Endothelial cell of umbilical vein (primary cell): ENCODE measurements at regions not wholly inside any gene's neighbourhood (a gene's known extent, or its start where the extent isn't known, plus 50 kb on each side); places are given as distances from the start of the nearest gene placed in this dataset.
A peak's percentile ranks its signal among the peaks of the same experiment; 100 is the strongest.

Experiments used
- BruUV-seq: library from RNA; stranded (reverse); fragments of 400-500 nt; replicated peaks from 2 replicates; lab custom pipeline; 2021; lab: Mats Ljungman, UMichigan
- CTCF ChIA-PET: fragments of 300-600, 350-600 bp; sonication (Branson Sonifier 250); formaldehyde crosslinking; loops from one replicate; lab custom pipeline; 2021; ENCODE audit warnings: antibody characterized with exemption, inconsistent platforms; lab: Charles Lee
- POLR2A ChIA-PET: fragments of 300-600, 350-600 bp; sonication (Branson Sonifier 250); formaldehyde crosslinking; loops from one replicate; lab custom pipeline; 2021; ENCODE audit warnings: antibody characterized with exemption, inconsistent platforms; lab: Charles Lee
- DNase-seq: peaks from one replicate; pipeline ENCODE4 v3.0.0-alpha.2; 2011; ENCODE audit warnings: low read depth, low spot score
- FAIRE-seq: peaks from 2 replicates; lab custom pipeline; 2011; peaks lifted over from hg19 to GRCh38; lab: Jason Lieb, UNC
- H2AFZ ChIP-seq: 2 replicates; pipeline ENCODE4 v1.6.0; 2012; ENCODE audit warnings: low read depth, low read length, control low read depth, inconsistent platforms
- H3K27ac ChIP-seq: 2 replicates; pipeline ENCODE4 v1.5.1; 2011; ENCODE audit warnings: low read depth, mild to moderate bottlenecking, control low read depth, low read length, moderate library complexity; ENCODE audit not compliant: insufficient read depth
- H3K27me3 ChIP-seq, 2 experiments: 2 replicates each; pipeline versions ENCODE4 v1.6.0 to v1.6.1; 2011; ENCODE audit warnings: low read length in 2 of 2, mixed read lengths in 1 of 2; ENCODE audit not compliant: control insufficient read depth in 2 of 2, insufficient read depth in 2 of 2
- H3K36me3 ChIP-seq, 2 experiments: 2 replicates in 1 of 2; 3 replicates in 1 of 2; pipeline ENCODE4 v1.5.1; 2011; ENCODE audit warnings: low read length in 2 of 2, mild to moderate bottlenecking in 1 of 2, moderate library complexity in 1 of 2; ENCODE audit not compliant: control insufficient read depth in 2 of 2, insufficient read depth in 2 of 2; ENCODE audit errors: extremely low read depth in 1 of 2
- H3K4me1 ChIP-seq: 3 replicates; pipeline ENCODE4 v1.5.1; 2011; ENCODE audit warnings: mild to moderate bottlenecking, low read length; ENCODE audit not compliant: control insufficient read depth, insufficient read depth; ENCODE audit errors: extremely low read depth
- H3K4me2 ChIP-seq: 2 replicates; pipeline ENCODE4 v1.6.1; 2011; ENCODE audit warnings: low read length, control low read depth, mixed read lengths; ENCODE audit not compliant: insufficient read depth
- H3K4me3 ChIP-seq, 3 experiments: fragments of 200-600 bp in 1 of 3; sonication (generic), shearing (Covaris generic) in 1 of 3; replicated peaks in 1 of 3; 2 replicates each; pipeline ENCODE4 v1.5.1; 2011 to 2016; ENCODE audit warnings: control low read depth in 3 of 3, low read length in 3 of 3, mild to moderate bottlenecking in 2 of 3, inconsistent platforms in 1 of 3, low read depth in 1 of 3, moderate library complexity in 1 of 3; ENCODE audit not compliant: insufficient read depth in 1 of 3
- H3K79me2 ChIP-seq: 2 replicates; pipeline ENCODE4 v1.6.0; 2012; ENCODE audit warnings: low read length, inconsistent platforms; ENCODE audit not compliant: control insufficient read depth, insufficient read depth
- H3K9ac ChIP-seq: replicated peaks from 2 replicates; pipeline ENCODE3; 2011; ENCODE audit warnings: low read length, control low read depth; ENCODE audit not compliant: insufficient read depth; ENCODE audit errors: extremely low read depth
- H3K9me1 ChIP-seq: replicated peaks from 3 replicates; pipeline ENCODE4 v1.6.0; 2011; ENCODE audit warnings: mild to moderate bottlenecking, low read length; ENCODE audit not compliant: control insufficient read depth, insufficient read depth; ENCODE audit errors: extremely low read depth
- H3K9me3 ChIP-seq: replicated peaks from 2 replicates; pipeline ENCODE4 v1.5.1; 2012; ENCODE audit warnings: low read length, inconsistent platforms; ENCODE audit not compliant: control insufficient read depth, insufficient read depth
- H4K20me1 ChIP-seq: replicated peaks from 2 replicates; pipeline ENCODE3; 2011; ENCODE audit warnings: mild to moderate bottlenecking, low read length; ENCODE audit not compliant: control insufficient read depth, insufficient read depth; ENCODE audit errors: extremely low read depth
- GATA2 ChIP-seq: IDR thresholded peaks from 2 replicates; pipeline ENCODE4 v1.7.0; 2011; ENCODE audit warnings: low read depth, mild to moderate bottlenecking, moderate library complexity, mixed read lengths, low read length; ENCODE audit not compliant: insufficient read length, insufficient read depth
- MYC ChIP-seq: IDR thresholded peaks from one replicate; pipeline ENCODE4 v1.6.1; 2011; ENCODE audit warnings: mild to moderate bottlenecking, low read depth, low read length
- dilution Hi-C: fragments of 300-500 bp; cut with MboI; formaldehyde crosslinking; loops from one replicate; pipeline ENCODE4 v1.15.0; 2019; ENCODE audit warnings: low sequenced_read_pairs; ENCODE audit not compliant: extremely low pct_ligation_motif_present
- intact Hi-C: fragments of 100-400 bp; cut with micrococcal nuclease; formaldehyde crosslinking; loops from one replicate; pipeline ENCODE4 v1.10.0; 2022
- TF ChIP-seq, protein P1 (sequence below): IDR thresholded peaks from 2 replicates; pipeline ENCODE4 v1.6.1; 2011; ENCODE audit not compliant: insufficient read depth, insufficient read length
- TF ChIP-seq, protein P2 (sequence below), 2 donors: IDR thresholded peaks; 1 replicate in 1 of 2; 2 replicates in 1 of 2; pipeline ENCODE4 v1.5.1; 2011; ENCODE audit warnings: low read length in 2 of 2, mild to moderate bottlenecking in 2 of 2, moderate library complexity in 2 of 2, control low read depth in 1 of 2, inconsistent platforms in 1 of 2, low read depth in 1 of 2; ENCODE audit not compliant: insufficient read depth in 1 of 2; ENCODE audit errors: extremely low read depth in 1 of 2

DNA sequence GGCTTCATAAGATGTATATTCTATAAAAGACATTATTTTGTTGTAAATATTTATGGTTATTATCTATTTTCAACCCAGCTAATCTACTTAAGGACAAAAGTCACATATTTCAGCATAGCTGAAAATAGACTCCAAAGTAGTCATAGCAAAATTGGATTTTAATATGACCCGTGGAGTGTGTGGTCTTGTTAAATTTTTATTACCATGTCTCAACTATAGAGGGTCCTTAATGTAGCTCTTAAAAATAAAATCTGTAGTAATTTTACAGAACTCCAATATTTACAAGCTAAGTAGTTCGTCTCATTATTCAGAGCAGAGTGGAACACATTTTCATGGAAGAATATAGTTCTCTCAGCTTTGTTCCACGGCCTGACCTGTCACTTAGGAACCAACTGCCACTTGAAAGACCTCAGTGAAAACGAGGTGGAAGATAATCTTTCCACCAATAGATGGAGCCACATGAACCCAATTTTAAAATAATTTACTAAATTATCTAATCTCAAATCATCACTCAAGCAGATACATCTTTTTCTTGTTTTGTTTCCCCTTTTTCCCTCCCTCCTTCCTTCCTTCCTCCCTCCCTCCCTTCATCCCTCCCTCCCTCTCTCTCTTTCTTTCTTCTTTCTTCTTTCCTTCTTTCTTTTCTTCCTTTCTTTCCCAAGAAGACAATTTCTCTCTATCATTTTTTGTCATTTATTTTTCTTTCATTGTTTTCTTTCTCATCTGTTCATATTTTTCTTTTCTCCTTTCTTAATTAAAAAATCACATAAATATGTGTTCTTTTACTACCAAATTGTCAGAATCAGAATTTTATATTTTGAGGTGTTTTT lies 97.2 kb downstream of the CLDN1 start:
- FAIRE-seq (peak; percentile 31), DNase-seq (peak; percentile 58)
- no TSS peak for BruUV-seq
- TF ChIP-seq, protein P1, sequence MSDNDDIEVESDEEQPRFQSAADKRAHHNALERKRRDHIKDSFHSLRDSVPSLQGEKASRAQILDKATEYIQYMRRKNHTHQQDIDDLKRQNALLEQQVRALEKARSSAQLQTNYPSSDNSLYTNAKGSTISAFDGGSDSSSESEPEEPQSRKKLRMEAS = no peak
- no peak for TF ChIP-seq MYC
- TF ChIP-seq, protein P2, sequence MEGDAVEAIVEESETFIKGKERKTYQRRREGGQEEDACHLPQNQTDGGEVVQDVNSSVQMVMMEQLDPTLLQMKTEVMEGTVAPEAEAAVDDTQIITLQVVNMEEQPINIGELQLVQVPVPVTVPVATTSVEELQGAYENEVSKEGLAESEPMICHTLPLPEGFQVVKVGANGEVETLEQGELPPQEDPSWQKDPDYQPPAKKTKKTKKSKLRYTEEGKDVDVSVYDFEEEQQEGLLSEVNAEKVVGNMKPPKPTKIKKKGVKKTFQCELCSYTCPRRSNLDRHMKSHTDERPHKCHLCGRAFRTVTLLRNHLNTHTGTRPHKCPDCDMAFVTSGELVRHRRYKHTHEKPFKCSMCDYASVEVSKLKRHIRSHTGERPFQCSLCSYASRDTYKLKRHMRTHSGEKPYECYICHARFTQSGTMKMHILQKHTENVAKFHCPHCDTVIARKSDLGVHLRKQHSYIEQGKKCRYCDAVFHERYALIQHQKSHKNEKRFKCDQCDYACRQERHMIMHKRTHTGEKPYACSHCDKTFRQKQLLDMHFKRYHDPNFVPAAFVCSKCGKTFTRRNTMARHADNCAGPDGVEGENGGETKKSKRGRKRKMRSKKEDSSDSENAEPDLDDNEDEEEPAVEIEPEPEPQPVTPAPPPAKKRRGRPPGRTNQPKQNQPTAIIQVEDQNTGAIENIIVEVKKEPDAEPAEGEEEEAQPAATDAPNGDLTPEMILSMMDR (IDR thresholded peaks at IDR 0.05; ENCODE audit: extremely low read depth in 1 of 2, insufficient read depth in 1 of 2, low read depth in 1 of 2, low read length in 2 of 2) = peak; percentile 20 to 24
- peak; percentile 30 for TF ChIP-seq GATA2
- ChIA-PET CTCF (interaction anchor here (0.7 to 7.3 kb wide), 42 partner anchors 9 to 826 kb away, joined by 3 to 167 read pairs (median 5); partner anchors contain the start of genes CLDN1 and P3H2), POLR2A (no interaction called here)
- Histone ChIP-seq H3K9me3 (no peaks in the 10 kb centered on the region), H3K4me3 (no peak overlapping the region), H3K27ac (no peak overlapping the region), H3K4me1 (peaks cover 10% of the 10 kb centered on the region), H3K4me2 (no peak overlapping the region), H3K36me3 (no peaks in the 10 kb centered on the region), H3K9ac (no peak overlapping the region), H2AFZ (no peak overlapping the region), H4K20me1 (no peaks in the 10 kb centered on the region), H3K9me1 (no peaks in the 10 kb centered on the region), H3K79me2 (no peaks in the 10 kb centered on the region), H3K27me3 (no peaks in the 10 kb centered on the region)
- dilution Hi-C loops (loop anchor here (25.0 kb wide), 1 partner anchor 263 kb away; no protein-coding TSS in a partner anchor), intact Hi-C loops (loop anchor here (1.0 to 5.0 kb wide), 6 partner anchors 97 to 827 kb away; partner anchors contain the start of genes CLDN1 and IL1RAP)
